PC-3 (cell line): ENCODE measurements at regions not wholly inside any gene's neighbourhood (a gene's known extent, or its start where the extent isn't known, plus 50 kb on each side); places are given as distances from the start of the nearest gene placed in this dataset.

Experiments
- ATAC-seq: fragments of 200-7000 bp; cut with Tn5 transposase; 2 replicates; pipeline ENCODE4 v1.9.1; 2020; ENCODE audit warnings: mild to moderate bottlenecking, moderate library complexity
- BruUV-seq: library from RNA; stranded (reverse); fragments of 400-500 nt; replicated peaks from 2 replicates; lab custom pipeline; 2021; lab: Mats Ljungman, UMichigan
- CTCF ChIA-PET: fragments of 300-600 bp; sonication (Branson Sonifier 250); formaldehyde crosslinking; loops from one replicate; lab custom pipeline; 2022; ENCODE audit warnings: antibody characterized with exemption; lab: Charles Lee
- POLR2A ChIA-PET: fragments of 300-600 bp; sonication (Branson Sonifier 250); formaldehyde crosslinking; loops from one replicate; lab custom pipeline; 2022; ENCODE audit warnings: antibody characterized with exemption; ENCODE audit not compliant: unreplicated experiment; lab: Charles Lee
- DNase-seq: peaks from one replicate; pipeline ENCODE4 v3.0.0-alpha.2; 2015
- H2AFZ ChIP-seq: fragments of 300-600 bp; sonication (generic); 2 replicates; pipeline ENCODE4 v1.6.0; 2016; ENCODE audit warnings: antibody characterized with exemption, low read length
- H3F3A ChIP-seq: fragments of 300-600 bp; sonication (generic); one replicate; pipeline ENCODE4 v1.6.0; 2017; ENCODE audit warnings: antibody characterized with exemption, low read length, control low read depth, mild to moderate bottlenecking; ENCODE audit not compliant: unreplicated experiment
- H3K27ac ChIP-seq: fragments of 300-600 bp; sonication (generic); 2 replicates; pipeline ENCODE4 v1.5.1; 2016; ENCODE audit warnings: mild to moderate bottlenecking, low read length
- H3K27me3 ChIP-seq: fragments of 300-600 bp; sonication (generic); 2 replicates; pipeline ENCODE4 v1.6.1; 2016; ENCODE audit warnings: low read length, mixed read lengths
- H3K36me3 ChIP-seq: fragments of 300-600 bp; sonication (generic); 2 replicates; pipeline ENCODE4 v1.6.1; 2016; ENCODE audit warnings: low read depth, mixed run types, low read length, mixed read lengths
- H3K4me1 ChIP-seq: fragments of 300-600 bp; sonication (generic); 2 replicates; pipeline ENCODE4 v1.5.1; 2016; ENCODE audit warnings: low read length; ENCODE audit not compliant: insufficient read depth
- H3K4me2 ChIP-seq: fragments of 300-600 bp; sonication (generic); 2 replicates; pipeline ENCODE4 v1.6.0; 2016; ENCODE audit warnings: low read length
- H3K4me3 ChIP-seq: fragments of 300-600 bp; sonication (generic); 2 replicates; pipeline ENCODE4 v1.5.1; 2016; ENCODE audit warnings: mild to moderate bottlenecking, low read length, mixed read lengths
- H3K79me2 ChIP-seq: fragments of 300-600 bp; sonication (generic); 2 replicates; pipeline ENCODE4 v1.6.1; 2017; ENCODE audit warnings: low read length, mixed read lengths
- H3K9ac ChIP-seq: fragments of 300-600 bp; sonication (generic); 2 replicates; pipeline ENCODE4 v1.6.0; 2016; ENCODE audit warnings: mild to moderate bottlenecking, low read length
- H3K9me2 ChIP-seq: fragments of 300-600 bp; sonication (generic); replicated peaks from 2 replicates; pipeline ENCODE4 v1.6.1; 2016; ENCODE audit warnings: mixed run types, low read length, mixed read lengths
- H3K9me3 ChIP-seq: fragments of 300-600 bp; sonication (generic); 2 replicates; pipeline ENCODE4 v1.6.1; 2016; ENCODE audit warnings: low read length, mixed read lengths
- H4K20me1 ChIP-seq: fragments of 300-600 bp; sonication (generic); 2 replicates; pipeline ENCODE4 v1.6.1; 2016; ENCODE audit warnings: low read length, mixed read lengths
- CTCF ChIP-seq: fragments of 300-600 bp; sonication (generic); conservative IDR thresholded peaks from 2 replicates; pipeline ENCODE4 v1.5.1; 2017; ENCODE audit warnings: antibody characterized with exemption, low read depth, mild to moderate bottlenecking, low read length
- EZH2 ChIP-seq: fragments of 300-600 bp; sonication (generic); IDR thresholded peaks from one replicate; pipeline ENCODE4 v1.6.1; 2017; ENCODE audit warnings: antibody characterized with exemption, mild to moderate bottlenecking, low read length; ENCODE audit not compliant: unreplicated experiment
- EZH2phosphoT487 ChIP-seq: fragments of 300-600 bp; sonication (generic); IDR thresholded peaks from 2 replicates; pipeline ENCODE4 v1.6.1; 2018; ENCODE audit warnings: mild to moderate bottlenecking, antibody characterized with exemption, low read length, borderline replicate concordance
- intact Hi-C: fragments of 100-400 bp; cut with micrococcal nuclease; formaldehyde crosslinking; loops from 2 replicates; pipeline ENCODE4 v1.9.0; 2023

- peak; percentile 27 for DNase-seq
- peak; percentile 20 for ATAC-seq
- CTCF ChIA-PET = no interaction called here
- no peaks in the 10 kb centered on the region for H3K79me2 ChIP-seq
- peaks cover 14% of the 10 kb centered on the region for H3F3A ChIP-seq
- H3K9me2 ChIP-seq = 0 out of 2 replicates have a peak, but pooled peaks cover 5% of the 10 kb centered on the region
- intact Hi-C loops = loop anchor here (1.0 to 2.0 kb wide), 2 partner anchors 55 to 187 kb away; no protein-coding TSS in a partner anchor
- no peaks in the 10 kb centered on the region for H3K27me3 ChIP-seq
- H3K4me3 ChIP-seq = peak overlapping the region; percentile 54; the same call in 1 of the 2 replicates
- H3K4me2 ChIP-seq = peak overlapping the region; percentile 80
- H3K36me3 ChIP-seq = no peaks in the 10 kb centered on the region
- peak overlapping the region; percentile 89 for H3K27ac ChIP-seq
- H2AFZ ChIP-seq = no peak overlapping the region
- no peaks in the 10 kb centered on the region for H3K9me3 ChIP-seq
- H3K4me1 ChIP-seq = peaks cover 28% of the 10 kb centered on the region
- POLR2A ChIA-PET = no interaction called here
- TF ChIP-seq EZH2 (no peak), CTCF (no peak), EZH2phosphoT487 (no peak)
- H4K20me1 ChIP-seq = no peaks in the 10 kb centered on the region
- H3K9ac ChIP-seq = peak overlapping the region; percentile 36; the same call in 1 of the 2 replicates
- no TSS peak for BruUV-seq
These were observed 179.5 kb downstream of the EN1 start for GRCh38 chr2:118667964-118668363.

GRCh38 chr2:118667348-118667747 is 180.1 kb downstream of the EN1 start:
- ATAC-seq (no peak), DNase-seq (no peak)
- CTCF ChIA-PET = no interaction called here
- Histone ChIP-seq H3F3A (peaks cover 14% of the 10 kb centered on the region), H3K79me2 (no peaks in the 10 kb centered on the region), H3K4me2 (no peak overlapping the region), H4K20me1 (no peaks in the 10 kb centered on the region), H3K9me3 (no peaks in the 10 kb centered on the region), H3K36me3 (no peaks in the 10 kb centered on the region), H3K9ac (no peak overlapping the region), H3K27ac (no peak overlapping the region), H3K27me3 (no peaks in the 10 kb centered on the region), H3K9me2 (0 out of 2 replicates have a peak, but pooled peaks cover under 1% of the 10 kb centered on the region), H3K4me3 (no peak overlapping the region), H3K4me1 (peaks cover 28% of the 10 kb centered on the region), H2AFZ (no peak overlapping the region)
- POLR2A ChIA-PET = no interaction called here
- intact Hi-C loops = no loop called here
- TF ChIP-seq EZH2 = no peak
- no peak for TF ChIP-seq CTCF
- no peak for TF ChIP-seq EZH2phosphoT487
- BruUV-seq = no TSS peak

GRCh38 chr2:118665784-118666529 is 181.5 kb downstream of the EN1 start:
- H3F3A ChIP-seq = peaks cover 14% of the 10 kb centered on the region
- H3K4me2 ChIP-seq = no peak overlapping the region
- no peak overlapping the region for H2AFZ ChIP-seq
- ChIA-PET POLR2A (no interaction called here), CTCF (no interaction called here)
- DNase-seq (no peak), ATAC-seq (no peak)
- H4K20me1 ChIP-seq = no peaks in the 10 kb centered on the region
- no peaks in the 10 kb centered on the region for H3K79me2 ChIP-seq
- H3K4me3 ChIP-seq = no peak overlapping the region
- H3K4me1 ChIP-seq = peaks cover 28% of the 10 kb centered on the region
- no peak overlapping the region for H3K9ac ChIP-seq
- H3K27me3 ChIP-seq = no peaks in the 10 kb centered on the region
- no peaks in the 10 kb centered on the region for H3K9me3 ChIP-seq
- no TSS peak for BruUV-seq
- no peaks in the 10 kb centered on the region for H3K36me3 ChIP-seq
- H3K27ac ChIP-seq = no peak overlapping the region
- TF ChIP-seq EZH2 = no peak
- TF ChIP-seq CTCF = no peak
- TF ChIP-seq EZH2phosphoT487 = no peak
- intact Hi-C loops = no loop called here
- no peaks in the 10 kb centered on the region for H3K9me2 ChIP-seq
